Ureter (tissue), 1 donor: ENCODE measurements at regions not wholly inside any gene's neighbourhood (a gene's known extent, or its start where the extent isn't known, plus 50 kb on each side); places are given as distances from the start of the nearest gene placed in this dataset.
"Not testable (repeated sequence)": the region's sequence is repeated elsewhere in the genome, so short reads cannot be mapped to it uniquely, and the experiment has no call there.

ENCODE experiments used
- DNase-seq: peaks from one replicate; pipeline ENCODE4 v3.0.0-alpha.2; 2020; ENCODE audit warnings: low spot score
- donor health status: DM: yes; HTN: yes; CAD: no.

GRCh38 chr10:33861833-33862232 is 527.4 kb upstream of the NRP1 start:
- no peak for DNase-seq

GRCh38 chr10:33861016-33861704 is 526.7 kb upstream of the NRP1 start:
- no peak for DNase-seq

DNA sequence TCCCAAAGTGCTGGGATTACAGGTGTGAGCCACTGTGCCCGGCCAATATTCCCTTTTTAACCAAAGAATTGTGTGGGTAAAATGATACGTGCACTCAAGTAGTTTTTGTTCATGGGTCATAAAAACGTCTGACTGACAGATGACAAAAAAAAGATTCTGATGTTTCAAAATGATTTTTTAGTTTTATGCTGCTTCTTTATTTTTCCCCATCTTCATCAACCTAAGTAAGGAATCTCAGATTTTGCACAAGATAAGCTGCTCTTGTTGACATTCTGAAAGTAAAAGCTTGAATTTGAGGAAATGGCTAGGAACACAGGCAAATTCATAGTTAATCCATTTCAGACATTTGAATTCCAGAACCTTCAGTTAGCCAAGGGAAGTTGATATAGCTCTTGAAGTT is 526.1 kb upstream of the NRP1 start:
- no peak for DNase-seq

- DNase-seq, result no peak
These were observed 525.0 kb upstream of the NRP1 start for GRCh38 chr10:33859319-33860022.

- DNase-seq, result no peak
These were observed 523.9 kb upstream of the NRP1 start for GRCh38 chr10:33858326-33858725.

- not testable (repeated sequence) for DNase-seq
These were observed 518.8 kb upstream of the NRP1 start for GRCh38 chr10:33853221-33853620.

- no peak for DNase-seq
These were observed 508.9 kb upstream of the NRP1 start for GRCh38 chr10:33843379-33843778.

DNA sequence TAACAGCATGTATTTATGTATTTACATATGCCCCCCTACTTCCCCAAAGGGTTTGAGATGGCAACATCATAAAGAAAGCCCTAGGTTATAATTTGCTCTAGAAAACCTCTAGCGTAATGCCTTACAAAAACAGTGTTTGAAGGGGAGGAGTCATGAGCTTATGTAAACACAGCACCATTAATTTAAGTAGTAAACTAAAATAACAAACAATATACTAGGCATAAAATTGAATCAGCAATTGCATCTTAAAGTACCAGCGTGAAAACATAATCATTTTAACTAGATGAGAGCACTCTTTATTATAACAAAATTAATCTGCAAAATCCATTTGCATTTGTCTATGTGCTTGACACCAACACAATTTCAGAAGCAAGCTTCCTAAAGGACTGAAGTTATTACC is 507.2 kb upstream of the NRP1 start:
- DNase-seq, result no peak

DNA sequence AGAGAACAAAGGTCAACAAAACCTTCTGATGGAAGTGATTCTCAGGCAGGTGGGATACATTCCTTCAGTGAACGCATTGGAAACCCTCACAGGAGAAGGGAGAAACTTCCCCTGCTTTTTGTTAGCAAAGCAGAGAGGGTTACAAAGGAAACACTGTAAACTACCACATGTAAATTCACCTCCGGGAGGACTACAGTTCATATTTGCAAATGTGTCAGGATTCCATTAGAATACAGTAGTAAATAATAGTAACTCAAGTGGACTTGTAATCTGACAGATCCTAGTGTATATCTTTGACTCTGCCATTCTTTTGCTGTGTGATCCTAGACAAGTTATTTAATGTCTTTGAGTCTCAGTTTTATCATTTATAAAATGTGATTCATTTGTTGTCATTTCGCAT is 504.3 kb upstream of the NRP1 start:
- DNase-seq, result no peak

- DNase-seq, result no peak
These were observed 503.3 kb upstream of the NRP1 start for GRCh38 chr10:33837736-33838135.

GRCh38 chr10:33835556-33835955 is 501.1 kb upstream of the NRP1 start:
- DNase-seq, result no peak

DNA sequence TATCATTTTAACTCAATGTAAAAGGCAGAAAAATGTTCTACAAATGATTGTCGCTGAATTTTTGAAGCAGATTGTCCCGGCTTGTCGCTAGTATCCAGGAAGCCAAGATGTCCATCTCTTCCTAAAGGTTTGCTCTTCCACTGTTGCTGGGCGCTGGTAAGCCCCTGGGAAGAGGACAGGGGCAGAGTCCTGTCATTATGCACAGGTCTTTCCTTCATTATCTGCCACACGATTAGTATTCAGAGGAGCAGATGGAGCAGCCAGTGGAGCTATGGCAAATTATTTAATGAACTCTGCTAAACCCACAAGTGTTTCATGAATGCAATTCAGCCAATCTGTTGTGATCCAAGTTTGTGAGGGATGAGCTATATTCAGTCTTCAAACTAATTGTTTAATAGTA is 499.1 kb upstream of the NRP1 start:
- no peak for DNase-seq

- DNase-seq, result no peak
These were observed 497.8 kb upstream of the NRP1 start for GRCh38 chr10:33832124-33832787.

GRCh38 chr10:33831591-33831990 is 497.1 kb upstream of the NRP1 start:
- no peak for DNase-seq

DNA sequence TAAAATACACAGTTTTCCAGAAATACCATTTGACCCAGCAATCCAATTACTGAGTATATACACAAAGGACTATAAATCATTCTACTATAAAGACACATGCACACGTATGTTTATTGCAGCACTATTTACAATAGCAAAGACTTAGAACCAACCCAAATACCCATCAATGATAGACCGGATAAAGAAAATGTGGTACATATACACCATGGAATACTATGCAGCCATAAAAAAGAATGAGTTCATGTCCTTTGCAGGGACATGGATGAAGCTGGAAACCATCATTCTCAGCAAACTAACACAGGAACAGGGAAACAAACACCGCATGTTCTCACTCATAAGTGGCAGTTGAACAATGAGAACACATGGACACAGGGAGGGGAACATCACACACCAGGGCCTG is 495.4 kb upstream of the NRP1 start:
- DNase-seq, result not testable (repeated sequence)

DNA sequence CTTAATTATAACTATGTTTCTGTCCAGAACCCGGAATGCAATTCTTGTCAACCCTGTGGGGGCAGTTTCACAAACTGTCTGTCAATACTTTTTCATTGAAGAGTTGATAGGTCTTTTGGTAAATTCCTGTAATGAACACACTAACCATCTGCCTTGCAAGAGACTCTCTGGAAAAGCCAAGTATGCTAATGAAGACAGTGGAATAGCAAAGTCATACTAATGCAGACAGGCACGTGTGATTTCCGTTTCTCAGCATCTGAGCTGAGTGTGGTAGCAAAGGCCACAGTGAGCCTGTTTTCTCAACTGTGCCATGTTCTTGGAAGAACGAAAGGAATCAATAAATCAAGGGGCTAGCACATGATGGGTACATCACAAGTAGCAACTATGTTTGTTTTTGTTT is 494.1 kb upstream of the NRP1 start:
- no peak for DNase-seq

- no peak for DNase-seq
These were observed 491.7 kb upstream of the NRP1 start for GRCh38 chr10:33826186-33826585.

GRCh38 chr10:33822774-33823173 is 488.3 kb upstream of the NRP1 start:
- DNase-seq, result no peak

- DNase-seq, result no peak
These were observed 486.1 kb upstream of the NRP1 start for GRCh38 chr10:33820531-33820930.

- no peak for DNase-seq
These were observed 484.7 kb upstream of the NRP1 start for GRCh38 chr10:33819206-33819605.

GRCh38 chr10:33818343-33818742 is 483.9 kb upstream of the NRP1 start:
- no peak for DNase-seq

- no peak for DNase-seq
These were observed 483.1 kb upstream of the NRP1 start for GRCh38 chr10:33817605-33818004.

DNA sequence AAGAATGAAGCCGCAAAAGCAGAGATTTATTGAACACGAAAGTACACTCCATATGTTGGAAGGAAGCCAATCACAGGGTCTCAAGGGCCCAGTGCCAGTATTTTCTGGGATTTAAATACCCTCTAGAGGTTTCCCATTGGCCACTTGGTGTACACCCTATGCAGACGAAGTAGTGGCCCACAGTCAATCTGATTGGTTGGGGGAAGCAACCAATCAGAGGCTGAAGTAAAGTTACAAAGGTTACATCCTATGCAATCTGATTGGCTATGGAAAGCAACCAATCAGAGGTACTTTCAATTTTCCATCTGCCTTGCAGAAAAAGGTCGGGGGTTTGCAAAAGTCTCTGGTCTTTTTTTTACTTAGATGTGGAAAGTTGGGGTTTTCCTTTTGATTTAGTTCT is 481.3 kb upstream of the NRP1 start:
- DNase-seq, result no peak
